ENCODE measurements at regions not wholly inside any gene's neighbourhood (a gene's known extent, or its start where the extent isn't known, plus 50 kb on each side); places are given as distances from the start of the nearest gene placed in this dataset.

DNA sequence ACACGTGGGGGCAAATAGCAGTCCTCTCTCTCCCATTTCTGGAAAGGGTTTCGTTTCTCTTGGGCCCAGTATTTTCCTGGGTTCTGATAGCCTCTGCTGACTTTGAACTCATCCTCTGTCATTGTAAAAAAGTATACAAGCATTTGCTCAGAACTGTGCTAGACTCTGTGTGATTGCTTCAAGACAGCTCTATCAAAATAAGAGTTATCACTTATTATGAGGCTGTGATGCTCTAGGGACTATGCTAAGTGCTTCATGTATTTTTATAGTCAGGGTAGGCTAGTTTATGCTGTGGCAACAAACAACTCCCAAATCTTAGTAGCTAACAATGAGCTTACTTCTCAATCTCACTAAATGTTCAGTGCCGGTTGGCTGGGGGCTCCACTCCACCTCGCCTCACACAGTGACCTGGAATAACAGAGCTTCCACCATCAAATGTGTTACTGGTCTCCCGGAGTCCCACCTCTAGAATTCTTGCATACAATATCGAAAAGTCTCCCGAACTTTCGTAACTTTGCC, 110.8 kb upstream of the CDC42EP3 start:
- Histone ChIP-seq H3K27me3 (no peaks in the 10 kb centered on the region), H3K9me3 (no peaks in the 10 kb centered on the region), H3K4me3 (no peak overlapping the region), H3K27ac (no peak overlapping the region), H3K4me1 (no peaks in the 10 kb centered on the region), H3K36me3 (no peaks in the 10 kb centered on the region)
- TF ChIP-seq POLR2A (IDR thresholded peaks at IDR 0.05) (no peak), POLR2AphosphoS5 (IDR thresholded peaks at IDR 0.05) (no peak)
- TF ChIP-seq, protein P1, sequence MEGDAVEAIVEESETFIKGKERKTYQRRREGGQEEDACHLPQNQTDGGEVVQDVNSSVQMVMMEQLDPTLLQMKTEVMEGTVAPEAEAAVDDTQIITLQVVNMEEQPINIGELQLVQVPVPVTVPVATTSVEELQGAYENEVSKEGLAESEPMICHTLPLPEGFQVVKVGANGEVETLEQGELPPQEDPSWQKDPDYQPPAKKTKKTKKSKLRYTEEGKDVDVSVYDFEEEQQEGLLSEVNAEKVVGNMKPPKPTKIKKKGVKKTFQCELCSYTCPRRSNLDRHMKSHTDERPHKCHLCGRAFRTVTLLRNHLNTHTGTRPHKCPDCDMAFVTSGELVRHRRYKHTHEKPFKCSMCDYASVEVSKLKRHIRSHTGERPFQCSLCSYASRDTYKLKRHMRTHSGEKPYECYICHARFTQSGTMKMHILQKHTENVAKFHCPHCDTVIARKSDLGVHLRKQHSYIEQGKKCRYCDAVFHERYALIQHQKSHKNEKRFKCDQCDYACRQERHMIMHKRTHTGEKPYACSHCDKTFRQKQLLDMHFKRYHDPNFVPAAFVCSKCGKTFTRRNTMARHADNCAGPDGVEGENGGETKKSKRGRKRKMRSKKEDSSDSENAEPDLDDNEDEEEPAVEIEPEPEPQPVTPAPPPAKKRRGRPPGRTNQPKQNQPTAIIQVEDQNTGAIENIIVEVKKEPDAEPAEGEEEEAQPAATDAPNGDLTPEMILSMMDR (IDR thresholded peaks at IDR 0.05): no peak
- DNase-seq (ENCODE audit: low spot score in 2 of 2): no peak
- intact Hi-C loops (cut with DNase I; ENCODE audit: low total_unique reads): no loop called here

DNA sequence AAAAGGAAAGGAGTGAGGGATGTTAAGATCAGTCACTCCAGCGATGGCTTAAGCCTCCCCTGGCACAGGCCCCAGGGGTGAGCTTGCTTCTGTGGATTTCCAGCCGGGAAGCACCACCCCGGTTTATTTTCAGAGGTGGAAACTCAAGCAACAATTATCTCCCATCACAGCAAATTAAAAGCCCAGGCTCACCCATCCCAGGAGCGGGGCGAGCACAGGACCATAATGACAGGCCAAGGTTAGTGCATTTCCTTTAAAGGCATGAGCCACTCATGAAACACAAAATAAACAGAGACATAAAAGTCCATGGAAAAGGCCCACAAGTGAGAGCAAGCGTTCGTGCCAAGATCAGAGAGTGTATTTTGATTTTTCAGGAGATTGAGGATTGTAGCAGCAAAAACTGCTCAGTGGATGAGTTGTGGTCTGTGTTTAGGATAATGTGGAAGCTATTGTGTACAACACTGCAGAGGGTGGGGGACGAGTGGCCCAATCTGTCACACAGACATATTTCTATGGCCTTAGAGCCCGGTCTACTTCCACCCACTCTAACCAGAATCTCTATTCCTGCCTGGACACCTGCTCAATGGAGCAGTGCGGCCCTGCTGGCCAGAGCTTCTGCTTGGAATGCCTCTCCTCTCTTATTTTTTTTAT, 111.4 kb upstream of the CDC42EP3 start:
- Histone ChIP-seq H3K36me3 (no peaks in the 10 kb centered on the region), H3K9me3 (no peaks in the 10 kb centered on the region), H3K27ac (no peak overlapping the region), H3K4me3 (no peak overlapping the region), H3K4me1 (no peaks in the 10 kb centered on the region), H3K27me3 (no peaks in the 10 kb centered on the region)
- TF ChIP-seq, protein P1 (IDR thresholded peaks at IDR 0.05): no peak
- no peak for TF ChIP-seq POLR2AphosphoS5 (IDR thresholded peaks at IDR 0.05)
- TF ChIP-seq POLR2A (IDR thresholded peaks at IDR 0.05): no peak
- no peak for DNase-seq (ENCODE audit: low spot score in 2 of 2)
- intact Hi-C loops (cut with DNase I; ENCODE audit: low total_unique reads): no loop called here

DNA sequence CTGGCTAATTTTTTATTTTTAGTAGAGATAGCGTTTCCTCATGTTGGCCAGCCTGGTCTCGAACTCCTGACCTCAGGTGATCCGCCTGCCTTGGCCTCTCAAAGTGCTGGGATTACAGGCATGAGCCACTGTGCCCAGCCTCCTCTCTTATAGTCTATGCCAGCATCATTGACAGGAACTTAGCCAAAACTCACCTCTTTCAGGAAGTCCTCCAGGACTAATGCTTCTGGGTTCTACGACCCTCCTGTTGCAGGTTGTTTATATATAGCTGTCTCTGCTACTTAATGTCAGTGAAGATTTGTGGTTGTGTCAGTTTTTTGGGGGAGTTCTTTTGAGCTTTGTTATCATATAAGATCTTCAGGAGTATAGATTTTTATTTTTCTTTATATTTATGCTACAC, 112.1 kb upstream of the CDC42EP3 start:
- Histone ChIP-seq H3K9me3 (peaks cover 0 to 6% of the 10 kb centered on the region in 2 donors), H3K36me3 (no peaks in the 10 kb centered on the region), H3K4me1 (no peaks in the 10 kb centered on the region), H3K27me3 (no peaks in the 10 kb centered on the region), H3K4me3 (no peak overlapping the region), H3K27ac (no peak overlapping the region)
- TF ChIP-seq POLR2A (IDR thresholded peaks at IDR 0.05) (no peak), POLR2AphosphoS5 (IDR thresholded peaks at IDR 0.05) (no peak)
- TF ChIP-seq, protein P1 (IDR thresholded peaks at IDR 0.05): no peak
- DNase-seq (ENCODE audit: low spot score in 2 of 2): no peak
- intact Hi-C loops (cut with DNase I; ENCODE audit: low total_unique reads): no loop called here

DNA sequence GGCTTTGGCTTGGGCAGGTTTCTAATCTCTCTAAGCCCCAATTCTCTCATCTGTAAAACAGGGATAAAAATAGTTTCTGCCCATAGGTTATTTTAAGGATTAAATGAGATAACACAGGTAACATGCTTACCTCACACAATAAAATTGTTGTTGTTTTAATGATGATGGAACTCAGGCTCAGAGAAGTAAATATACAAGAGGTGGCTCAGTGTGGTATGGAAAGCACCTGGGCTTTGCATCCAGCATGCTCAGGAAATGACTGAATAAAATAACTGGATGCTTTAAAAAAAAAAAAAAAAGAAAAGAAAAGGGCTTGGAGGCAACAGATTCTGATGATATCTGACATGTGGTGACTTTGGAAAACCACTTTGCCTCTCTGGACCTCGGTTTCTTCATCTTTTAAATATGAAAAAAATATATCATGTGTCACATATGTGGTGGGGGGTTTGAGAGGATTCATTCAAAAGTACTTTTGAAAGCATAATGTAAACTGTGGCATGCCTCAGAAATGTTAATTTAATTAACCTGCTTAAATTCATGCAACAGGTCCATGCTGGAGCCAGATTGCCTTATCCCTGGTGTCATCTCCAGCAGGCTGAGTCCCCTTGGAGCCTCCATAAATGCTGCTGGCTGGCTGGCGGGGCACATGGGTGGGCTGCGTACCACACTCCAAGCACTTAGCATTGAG, 112.8 kb upstream of the CDC42EP3 start:
- H3K27me3 ChIP-seq: no peaks in the 10 kb centered on the region
- no peak overlapping the region for H3K4me3 ChIP-seq
- DNase-seq (ENCODE audit: low spot score in 2 of 2): no peak
- H3K4me1 ChIP-seq: no peaks in the 10 kb centered on the region
- no peaks in the 10 kb centered on the region for H3K36me3 ChIP-seq
- no peak overlapping the region for H3K27ac ChIP-seq
- H3K9me3 ChIP-seq: peaks cover 0 to 9% of the 10 kb centered on the region in 2 donors
- intact Hi-C loops (cut with DNase I; ENCODE audit: low total_unique reads): no loop called here
- no peak for TF ChIP-seq POLR2A (IDR thresholded peaks at IDR 0.05)
- TF ChIP-seq, protein P1 (IDR thresholded peaks at IDR 0.05): no peak
- TF ChIP-seq POLR2AphosphoS5 (IDR thresholded peaks at IDR 0.05): no peak

DNA sequence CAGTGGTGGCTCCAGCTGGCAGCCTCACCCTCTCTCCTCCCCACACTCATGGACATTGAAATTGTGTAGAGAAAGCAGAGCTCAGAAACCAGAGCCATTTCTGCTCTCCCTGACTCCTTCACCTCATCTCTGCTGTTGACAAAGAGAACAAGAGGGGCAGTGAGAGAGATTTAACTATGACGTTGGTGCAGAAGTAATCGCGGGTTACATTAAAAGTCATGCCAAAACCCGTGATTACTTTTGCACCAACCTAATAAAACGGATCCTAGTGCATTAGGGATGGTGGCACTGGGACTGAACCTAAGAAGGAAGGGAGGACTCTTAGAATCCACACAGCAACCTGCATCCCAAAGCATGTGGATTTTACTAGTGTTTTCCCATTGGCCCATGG, 113.3 kb upstream of the CDC42EP3 start:
- no peak for DNase-seq (ENCODE audit: low spot score in 2 of 2)
- Histone ChIP-seq H3K9me3 (peaks cover 0 to 9% of the 10 kb centered on the region in 2 donors), H3K4me1 (no peaks in the 10 kb centered on the region), H3K4me3 (no peak overlapping the region), H3K27ac (no peak overlapping the region), H3K27me3 (no peaks in the 10 kb centered on the region), H3K36me3 (no peaks in the 10 kb centered on the region)
- TF ChIP-seq POLR2A (IDR thresholded peaks at IDR 0.05) (no peak), POLR2AphosphoS5 (IDR thresholded peaks at IDR 0.05) (no peak)
- TF ChIP-seq, protein P1 (IDR thresholded peaks at IDR 0.05): no peak
- intact Hi-C loops (cut with DNase I; ENCODE audit: low total_unique reads): no loop called here
